WTC11 (cell line): ENCODE measurements at regions not wholly inside any gene's neighbourhood (a gene's known extent, or its start where the extent isn't known, plus 50 kb on each side); places are given as distances from the start of the nearest gene placed in this dataset.

Source experiments
- CTCF ChIP-seq: fragments of 200-600 bp; IDR thresholded peaks from 2 replicates; pipeline ENCODE4 v1.8.0; 2022; ENCODE audit warnings: antibody characterized with exemption
- KAT7 ChIP-seq: sonication (generic); formaldehyde crosslinking; IDR thresholded peaks from 2 replicates; pipeline ENCODE4 v1.8.1; 2023; ENCODE audit warnings: missing genetic modification reagents, mild to moderate bottlenecking, borderline replicate concordance
- ZNF263 ChIP-seq: sonication (generic); formaldehyde crosslinking; IDR thresholded peaks from 2 replicates; pipeline ENCODE4 v1.8.1; 2022; ENCODE audit warnings: low read depth, mild to moderate bottlenecking, moderate library complexity, missing genetic modification reagents

- TF ChIP-seq CTCF: no peak
- TF ChIP-seq KAT7: no peak
- no peak for TF ChIP-seq ZNF263 (CRISPR knock-in tag)
These were observed 1256.1 kb upstream of the LRRN3 start for GRCh38 chr7:109834851-109835250.
